ENCODE measurements at regions not wholly inside any gene's neighbourhood (a gene's known extent, or its start where the extent isn't known, plus 50 kb on each side); places are given as distances from the start of the nearest gene placed in this dataset.

- Histone ChIP-seq H3F3A (replicated peaks; ENCODE audit: low read depth) (no peaks in the 10 kb centered on the region), H3K36me3 (ENCODE audit: insufficient read depth) (no peaks in the 10 kb centered on the region), H4K20me1 (replicated peaks; ENCODE audit: insufficient read depth) (no peaks in the 10 kb centered on the region), H2AFZ (no peak overlapping the region), H3K4me2 (no peak overlapping the region), H3K4me1 (ENCODE audit: insufficient read depth) (no peaks in the 10 kb centered on the region), H3K27ac (ENCODE audit: low read depth) (no peak overlapping the region), H3K4me3 (no peak overlapping the region), H3K27me3 (ENCODE audit: insufficient read depth) (no peaks in the 10 kb centered on the region), H3K79me2 (replicated peaks; ENCODE audit: insufficient read depth) (no peaks in the 10 kb centered on the region), H3K9me2 (ENCODE audit: insufficient read depth) (no peaks in the 10 kb centered on the region)
- no peak overlapping the region for H3K27ac Mint-ChIP-seq
- no peak for TF ChIP-seq CTCF (conservative IDR thresholded peaks at IDR 0.05; ENCODE audit: low read depth in 2 of 2)
- no peak for TF ChIP-seq JUNB (IDR thresholded peaks at IDR 0.05; ENCODE audit: unreplicated experiment)
- no peak for TF ChIP-seq REST (IDR thresholded peaks at IDR 0.05; ENCODE audit: unreplicated experiment)
- no peak for TF ChIP-seq ETS1 (IDR thresholded peaks at IDR 0.05)
- no peak for TF ChIP-seq ZNF462 (CRISPR knock-in tag; IDR thresholded peaks at IDR 0.05)
- TF ChIP-seq NANOG (IDR thresholded peaks at IDR 0.05; ENCODE audit: borderline replicate concordance): no peak
- no peak for TF ChIP-seq CREB1 (CRISPR knock-in tag; IDR thresholded peaks at IDR 0.05; ENCODE audit: low read depth)
- TF ChIP-seq STAT1 (IDR thresholded peaks at IDR 0.05; ENCODE audit: unreplicated experiment): no peak
- no peak for TF ChIP-seq EZH2phosphoT487 (IDR thresholded peaks at IDR 0.05; ENCODE audit: unreplicated experiment)
- TF ChIP-seq ZNF114 (CRISPR knock-in tag; IDR thresholded peaks at IDR 0.05): no peak
- no peak for TF ChIP-seq ZNF331 (CRISPR knock-in tag; IDR thresholded peaks at IDR 0.05; ENCODE audit: low read depth)
- no peak for TF ChIP-seq EZH2 (IDR thresholded peaks at IDR 0.05; ENCODE audit: low read depth, unreplicated experiment)
- no peak for TF ChIP-seq POLR2AphosphoS5 (IDR thresholded peaks at IDR 0.05; ENCODE audit: low read depth)
- no peak for DNase-seq (ENCODE audit: low spot score)
- H3K4me1 Mint-ChIP-seq: no peaks in the 10 kb centered on the region
- no peaks in the 10 kb centered on the region for H3K27me3 Mint-ChIP-seq (ENCODE audit: insufficient read depth, low read depth, poor library complexity)
- H3K4me3 Mint-ChIP-seq: no peak overlapping the region
- no peak for ATAC-seq
- H3K9me3 Mint-ChIP-seq: no peaks in the 10 kb centered on the region
- H3K36me3 Mint-ChIP-seq (ENCODE audit: low read depth): no peaks in the 10 kb centered on the region
Observed at GRCh38 chr14:94876306-94876705, 106.4 kb upstream of the GSC start.
